ENCODE measurements at regions not wholly inside any gene's neighbourhood (a gene's known extent, or its start where the extent isn't known, plus 50 kb on each side); places are given as distances from the start of the nearest gene placed in this dataset.

GRCh38 chr19:13613447-13613846 is 107.2 kb upstream of the CACNA1A start:
- TF ChIP-seq CTCF (conservative IDR thresholded peaks at IDR 0.05; ENCODE audit: low read depth, low read length) (no peak), EZH2phosphoT487 (IDR thresholded peaks at IDR 0.05; ENCODE audit: borderline replicate concordance, low read length) (no peak)

Measured in PC-3 (cell line).